Upper lobe of left lung (tissue), 4 donors: ENCODE measurements at regions not wholly inside any gene's neighbourhood (a gene's known extent, or its start where the extent isn't known, plus 50 kb on each side); places are given as distances from the start of the nearest gene placed in this dataset.

Experiments
- CTCF ChIP-seq, 6 experiments: fragments of 450-650 bp in 4 of 6; fragments of 200-600 bp in 2 of 6; sonication (generic) in 2 of 6; IDR thresholded peaks; one replicate each; pipeline ENCODE4 v1.5.1; 2016 to 2019; ENCODE audit warnings: antibody characterized with exemption in 6 of 6
- POLR2A ChIP-seq, 4 donors: fragments of 450-650 bp; IDR thresholded peaks; one replicate each; pipeline ENCODE4 v1.5.1; 2016 to 2017; ENCODE audit warnings: antibody characterized with exemption in 4 of 4, mild to moderate bottlenecking in 2 of 4

GRCh38 chr11:112650527-112650926, 310.7 kb upstream of the NCAM1 start:
- TF ChIP-seq CTCF (IDR thresholded peaks at IDR 0.05) (no peak), POLR2A (IDR thresholded peaks at IDR 0.05) (no peak)
